Neural crest cell (in vitro differentiated cells): ENCODE measurements at regions not wholly inside any gene's neighbourhood (a gene's known extent, or its start where the extent isn't known, plus 50 kb on each side); places are given as distances from the start of the nearest gene placed in this dataset.

Experiments
- DNase-seq: peaks from one replicate; pipeline ENCODE4 v3.0.0; 2021; ENCODE audit warnings: low read depth, mixed read lengths, low spot score
- H3K27ac Mint-ChIP-seq: one replicate; pipeline ENCODE4 v1.8.0; 2021; ENCODE audit warnings: mild to moderate bottlenecking, mixed read lengths; ENCODE audit not compliant: unreplicated experiment
- H3K27me3 Mint-ChIP-seq: 2 replicates; pipeline ENCODE4 v1.8.0; 2021; ENCODE audit warnings: low read depth, mild to moderate bottlenecking, mixed read lengths
- H3K36me3 Mint-ChIP-seq: 2 replicates; pipeline ENCODE4 v1.8.0; 2021; ENCODE audit warnings: low read depth, mild to moderate bottlenecking, mixed read lengths
- H3K4me1 Mint-ChIP-seq: 2 replicates; pipeline ENCODE4 v1.8.0; 2021; ENCODE audit warnings: mixed read lengths
- H3K4me3 Mint-ChIP-seq: one replicate; pipeline ENCODE4 v1.8.0; 2021; ENCODE audit warnings: mild to moderate bottlenecking, mixed read lengths
- H3K9me3 Mint-ChIP-seq: 2 replicates; pipeline ENCODE4 v1.8.0; 2021; ENCODE audit warnings: mixed read lengths
- TF ChIP-seq, protein P1 (sequence below): fragments of 200-600 bp; sonication (generic); conservative IDR thresholded peaks from 2 replicates; pipeline ENCODE4 v1.5.0; 2021; ENCODE audit warnings: antibody characterized with exemption, mild to moderate bottlenecking

DNA sequence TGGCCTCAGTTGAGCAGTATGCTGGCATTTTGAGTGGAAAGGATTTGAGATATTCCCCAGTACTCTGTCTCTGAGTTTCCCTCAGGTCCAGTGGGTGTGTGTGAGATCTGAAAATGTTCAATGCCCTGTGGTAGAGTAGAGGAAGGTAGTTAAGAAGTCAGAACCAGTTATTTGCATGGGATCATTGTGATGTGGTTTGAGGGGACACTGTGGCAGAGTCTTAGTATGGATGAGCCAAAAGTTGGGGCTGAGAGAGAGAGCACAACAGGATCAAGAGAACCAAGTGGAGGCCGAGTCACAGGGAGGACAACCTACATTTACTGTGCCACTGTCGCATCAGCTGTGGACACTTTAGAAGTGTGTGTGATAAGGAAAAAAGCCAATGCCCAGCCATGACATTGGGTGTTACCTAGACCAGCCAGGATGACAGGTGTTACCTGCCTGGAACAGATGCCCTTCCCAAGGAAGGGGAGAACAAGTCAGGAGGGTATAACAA, 128.9 kb upstream of the IL12B start:
- TF ChIP-seq, protein P1, sequence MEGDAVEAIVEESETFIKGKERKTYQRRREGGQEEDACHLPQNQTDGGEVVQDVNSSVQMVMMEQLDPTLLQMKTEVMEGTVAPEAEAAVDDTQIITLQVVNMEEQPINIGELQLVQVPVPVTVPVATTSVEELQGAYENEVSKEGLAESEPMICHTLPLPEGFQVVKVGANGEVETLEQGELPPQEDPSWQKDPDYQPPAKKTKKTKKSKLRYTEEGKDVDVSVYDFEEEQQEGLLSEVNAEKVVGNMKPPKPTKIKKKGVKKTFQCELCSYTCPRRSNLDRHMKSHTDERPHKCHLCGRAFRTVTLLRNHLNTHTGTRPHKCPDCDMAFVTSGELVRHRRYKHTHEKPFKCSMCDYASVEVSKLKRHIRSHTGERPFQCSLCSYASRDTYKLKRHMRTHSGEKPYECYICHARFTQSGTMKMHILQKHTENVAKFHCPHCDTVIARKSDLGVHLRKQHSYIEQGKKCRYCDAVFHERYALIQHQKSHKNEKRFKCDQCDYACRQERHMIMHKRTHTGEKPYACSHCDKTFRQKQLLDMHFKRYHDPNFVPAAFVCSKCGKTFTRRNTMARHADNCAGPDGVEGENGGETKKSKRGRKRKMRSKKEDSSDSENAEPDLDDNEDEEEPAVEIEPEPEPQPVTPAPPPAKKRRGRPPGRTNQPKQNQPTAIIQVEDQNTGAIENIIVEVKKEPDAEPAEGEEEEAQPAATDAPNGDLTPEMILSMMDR = no peak
- H3K4me1 Mint-ChIP-seq = peaks cover 12% of the 10 kb centered on the region
- no peaks in the 10 kb centered on the region for H3K27me3 Mint-ChIP-seq
- no peak for DNase-seq
- H3K36me3 Mint-ChIP-seq = no peaks in the 10 kb centered on the region
- H3K4me3 Mint-ChIP-seq = no peak overlapping the region
- no peaks in the 10 kb centered on the region for H3K9me3 Mint-ChIP-seq
- H3K27ac Mint-ChIP-seq = no peak overlapping the region

- no peak for DNase-seq
- H3K9me3 Mint-ChIP-seq = no peaks in the 10 kb centered on the region
Observed at GRCh38 chr5:159459951-159460538, 129.8 kb upstream of the IL12B start.

GRCh38 chr5:159463590-159464321, 133.5 kb upstream of the IL12B start:
- H3K9me3 Mint-ChIP-seq = no peaks in the 10 kb centered on the region
- H3K36me3 Mint-ChIP-seq = no peaks in the 10 kb centered on the region
- peaks cover under 1% of the 10 kb centered on the region for H3K27me3 Mint-ChIP-seq
- peaks cover 12% of the 10 kb centered on the region for H3K4me1 Mint-ChIP-seq
- TF ChIP-seq, protein P1 = no peak
- no peak overlapping the region for H3K27ac Mint-ChIP-seq
- no peak overlapping the region for H3K4me3 Mint-ChIP-seq
- no peak for DNase-seq

More at GRCh38 chr5:159459951-159460538, 129.8 kb upstream of the IL12B start:
- no peak overlapping the region for H3K4me3 Mint-ChIP-seq
- H3K27me3 Mint-ChIP-seq = no peaks in the 10 kb centered on the region
- H3K27ac Mint-ChIP-seq = no peak overlapping the region
- peaks cover 12% of the 10 kb centered on the region for H3K4me1 Mint-ChIP-seq
- TF ChIP-seq, protein P1 = no peak
- no peaks in the 10 kb centered on the region for H3K36me3 Mint-ChIP-seq

DNA sequence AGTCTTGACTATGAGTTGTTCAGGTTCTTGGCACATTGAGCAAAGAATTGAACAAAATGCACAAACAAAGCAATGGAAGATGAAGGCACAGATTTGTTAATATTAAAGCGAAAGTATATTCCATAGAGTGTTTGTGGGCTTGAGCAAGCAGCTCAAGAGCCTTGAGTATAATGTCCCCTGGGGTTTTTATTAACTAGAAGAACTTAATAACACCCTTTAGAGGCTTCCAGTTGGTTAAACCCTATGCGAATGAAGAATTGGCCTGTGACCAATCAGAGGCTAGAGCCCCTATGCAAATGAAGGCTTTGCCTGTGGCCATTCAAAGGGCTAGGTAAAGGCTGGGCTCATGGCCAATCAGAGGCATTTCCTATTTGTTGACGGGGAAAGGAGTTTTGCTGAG, 135.3 kb upstream of the IL12B start:
- Mint-ChIP-seq H3K27ac (no peak overlapping the region), H3K4me1 (no peaks in the 10 kb centered on the region), H3K9me3 (no peaks in the 10 kb centered on the region), H3K4me3 (no peak overlapping the region), H3K27me3 (peaks cover 3% of the 10 kb centered on the region), H3K36me3 (no peaks in the 10 kb centered on the region)
- DNase-seq = no peak
- TF ChIP-seq, protein P1 = no peak

- TF ChIP-seq, protein P1 = no peak
- H3K36me3 Mint-ChIP-seq = no peaks in the 10 kb centered on the region
- H3K4me3 Mint-ChIP-seq = no peak overlapping the region
- H3K4me1 Mint-ChIP-seq = no peaks in the 10 kb centered on the region
- H3K27ac Mint-ChIP-seq = no peak overlapping the region
- no peak for DNase-seq
- peaks cover 3% of the 10 kb centered on the region for H3K27me3 Mint-ChIP-seq
- peaks cover 3% of the 10 kb centered on the region for H3K9me3 Mint-ChIP-seq
Observed at GRCh38 chr5:159467666-159468065, 137.4 kb upstream of the IL12B start.
